ENCODE measurements at regions not wholly inside any gene's neighbourhood (a gene's known extent, or its start where the extent isn't known, plus 50 kb on each side); places are given as distances from the start of the nearest gene placed in this dataset.

- intact Hi-C loops (cut with micrococcal nuclease; ENCODE audit: unreplicated experiment): no loop called here
- no TSS peak for BruUV-seq (replicated peaks)
- Histone ChIP-seq H3K9me3 (ENCODE audit: low read length) (no peaks in the 10 kb centered on the region), H3K79me2 (ENCODE audit: insufficient read depth, low read depth, low read length) (no peaks in the 10 kb centered on the region), H3K4me1 (ENCODE audit: insufficient read depth, low read length, poor library complexity, severe bottlenecking) (no peaks in the 10 kb centered on the region), H4K20me1 (ENCODE audit: insufficient read depth, low read length) (no peaks in the 10 kb centered on the region), H3K4me3 (ENCODE audit: low read depth, low read length, poor library complexity, severe bottlenecking) (no peak overlapping the region), H3K27ac (ENCODE audit: low read depth, low read length, poor library complexity, severe bottlenecking) (no peak overlapping the region), H3K9me2 (ENCODE audit: insufficient read depth, low read length) (no peaks in the 10 kb centered on the region), H2AFZ (ENCODE audit: low read length) (no peak overlapping the region), H3K36me3 (ENCODE audit: insufficient read depth, low read length) (no peaks in the 10 kb centered on the region), H3K4me2 (ENCODE audit: low read length) (no peak overlapping the region)
- DNase-seq (ENCODE audit: low spot score): no peak
- ChIA-PET CTCF (ENCODE audit: unreplicated experiment) (no interaction called here), POLR2A (no interaction called here)
- no peak for TF ChIP-seq EZH2phosphoT487 (IDR thresholded peaks at IDR 0.05; ENCODE audit: borderline replicate concordance, low read depth, low read length)
- TF ChIP-seq CTCF (conservative IDR thresholded peaks at IDR 0.05; ENCODE audit: low read length): no peak
These were observed 169.1 kb downstream of the GUCY2F start for GRCh38 chrX:109312757-109313156.

DNA sequence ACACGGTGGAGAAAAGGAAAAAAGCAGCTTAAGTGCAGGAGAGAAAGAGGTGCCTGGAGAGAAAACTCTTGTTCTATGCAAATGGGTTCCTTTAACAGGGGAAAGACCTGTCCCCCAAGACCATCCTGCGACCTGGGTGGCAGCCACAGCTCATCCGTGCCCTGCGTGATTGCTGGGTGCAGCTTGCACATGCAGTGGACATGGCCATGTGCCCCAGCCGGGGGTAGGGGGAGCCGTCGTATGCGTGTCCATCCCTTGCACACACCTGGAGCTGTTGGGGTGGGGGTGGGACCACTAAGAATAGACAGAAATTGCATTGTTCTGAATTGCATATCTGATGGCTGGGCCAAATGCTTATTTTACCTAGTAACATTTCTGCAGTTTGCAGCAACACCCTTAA, 171.9 kb downstream of the GUCY2F start:
- no peak overlapping the region for H3K4me3 ChIP-seq (ENCODE audit: low read depth, low read length, poor library complexity, severe bottlenecking)
- no TSS peak for BruUV-seq (replicated peaks)
- H3K9me3 ChIP-seq (ENCODE audit: low read length): no peaks in the 10 kb centered on the region
- TF ChIP-seq EZH2phosphoT487 (IDR thresholded peaks at IDR 0.05; ENCODE audit: borderline replicate concordance, low read depth, low read length) (no peak), CTCF (conservative IDR thresholded peaks at IDR 0.05; ENCODE audit: low read length) (no peak)
- H3K9me2 ChIP-seq (ENCODE audit: insufficient read depth, low read length): no peaks in the 10 kb centered on the region
- no peak for DNase-seq (ENCODE audit: low spot score)
- CTCF ChIA-PET (ENCODE audit: unreplicated experiment): no interaction called here
- H3K36me3 ChIP-seq (ENCODE audit: insufficient read depth, low read length): no peaks in the 10 kb centered on the region
- no peak overlapping the region for H3K4me2 ChIP-seq (ENCODE audit: low read length)
- H4K20me1 ChIP-seq (ENCODE audit: insufficient read depth, low read length): no peaks in the 10 kb centered on the region
- no peak overlapping the region for H2AFZ ChIP-seq (ENCODE audit: low read length)
- intact Hi-C loops (cut with micrococcal nuclease; ENCODE audit: unreplicated experiment): no loop called here
- no peaks in the 10 kb centered on the region for H3K79me2 ChIP-seq (ENCODE audit: insufficient read depth, low read depth, low read length)
- no peaks in the 10 kb centered on the region for H3K4me1 ChIP-seq (ENCODE audit: insufficient read depth, low read length, poor library complexity, severe bottlenecking)
- no peak overlapping the region for H3K27ac ChIP-seq (ENCODE audit: low read depth, low read length, poor library complexity, severe bottlenecking)
- POLR2A ChIA-PET: no interaction called here

GRCh38 chrX:109301177-109301576, 180.7 kb downstream of the GUCY2F start:
- Histone ChIP-seq H2AFZ (ENCODE audit: low read length) (no peak overlapping the region), H3K9me3 (ENCODE audit: low read length) (no peaks in the 10 kb centered on the region), H3K9me2 (ENCODE audit: insufficient read depth, low read length) (no peaks in the 10 kb centered on the region), H3K79me2 (ENCODE audit: insufficient read depth, low read depth, low read length) (no peaks in the 10 kb centered on the region), H3K4me3 (ENCODE audit: low read depth, low read length, poor library complexity, severe bottlenecking) (no peak overlapping the region), H3K36me3 (ENCODE audit: insufficient read depth, low read length) (no peaks in the 10 kb centered on the region), H3K27ac (ENCODE audit: low read depth, low read length, poor library complexity, severe bottlenecking) (no peak overlapping the region), H4K20me1 (ENCODE audit: insufficient read depth, low read length) (no peaks in the 10 kb centered on the region), H3K4me2 (ENCODE audit: low read length) (no peak overlapping the region), H3K4me1 (ENCODE audit: insufficient read depth, low read length, poor library complexity, severe bottlenecking) (no peaks in the 10 kb centered on the region)
- DNase-seq (ENCODE audit: low spot score): no peak
- BruUV-seq (replicated peaks): no TSS peak
- ChIA-PET CTCF (ENCODE audit: unreplicated experiment) (no interaction called here), POLR2A (interaction anchor here (0.6 kb wide), 1 partner anchor 46 kb away, joined by 3 read pairs; no protein-coding TSS in a partner anchor)
- TF ChIP-seq CTCF (conservative IDR thresholded peaks at IDR 0.05; ENCODE audit: low read length) (no peak), EZH2phosphoT487 (IDR thresholded peaks at IDR 0.05; ENCODE audit: borderline replicate concordance, low read depth, low read length) (no peak)
- intact Hi-C loops (cut with micrococcal nuclease; ENCODE audit: unreplicated experiment): no loop called here
